GM21423 (cell line): ENCODE measurements at regions not wholly inside any gene's neighbourhood (a gene's known extent, or its start where the extent isn't known, plus 50 kb on each side); places are given as distances from the start of the nearest gene placed in this dataset.

Experiments
- ATAC-seq: cut with Tn5 transposase; IDR thresholded peaks from one replicate; pipeline ENCODE4 v1.9.1; 2021; ENCODE audit warnings: mild to moderate bottlenecking, moderate library complexity; ENCODE audit not compliant: unreplicated experiment

DNA sequence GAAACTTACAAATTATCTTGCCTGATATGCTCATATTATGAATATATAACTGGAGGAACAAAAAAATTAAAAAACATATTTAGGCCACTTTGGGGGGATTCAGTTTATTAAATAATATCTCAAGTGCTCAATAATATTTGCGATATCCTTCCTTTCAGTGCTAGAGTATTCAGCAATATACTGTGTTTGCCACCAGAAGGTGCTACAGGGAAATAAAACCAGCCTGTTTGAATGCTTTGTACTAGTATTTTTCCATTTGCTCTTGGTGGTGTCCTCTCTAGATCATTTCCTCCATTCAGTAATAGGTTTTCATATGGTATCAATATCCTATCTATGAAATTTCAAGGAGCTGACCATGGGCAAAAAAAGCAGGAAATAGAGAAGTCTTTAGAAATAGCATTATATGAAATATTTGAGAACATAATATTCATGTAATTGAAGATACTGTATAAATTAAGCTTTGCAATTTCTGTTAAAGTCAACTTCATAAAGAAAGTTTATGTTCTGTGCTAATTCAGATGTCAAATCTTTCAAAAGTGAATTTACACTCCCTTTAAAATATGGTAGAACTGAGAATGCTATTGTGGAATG is 106.2 kb upstream of the NAV3 start:
- ATAC-seq, result peak; percentile 57

GRCh38 chr12:77723308-77723707 is 107.4 kb upstream of the NAV3 start:
- no peak for ATAC-seq

DNA sequence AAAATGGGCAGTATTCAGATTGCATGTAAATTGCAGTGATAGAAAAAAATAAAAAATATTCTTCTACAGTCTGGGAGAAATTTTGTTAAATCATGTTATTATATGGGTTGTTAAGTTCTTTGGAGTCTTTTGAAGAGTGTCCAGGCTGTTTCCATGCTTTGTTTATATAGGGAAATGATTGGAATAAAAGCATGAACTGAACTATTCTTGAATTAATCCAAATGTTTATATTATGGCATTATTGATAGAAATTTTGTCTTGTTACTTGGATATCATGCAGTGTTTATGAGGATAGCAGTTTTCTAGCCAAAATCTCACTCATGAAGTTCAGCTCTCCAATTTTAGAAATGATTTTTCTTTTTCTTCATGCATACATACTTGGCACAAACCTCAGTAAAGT is 108.2 kb upstream of the NAV3 start:
- ATAC-seq, result no peak

- no peak for ATAC-seq
Observed at GRCh38 chr12:77720258-77720657, 110.4 kb upstream of the NAV3 start.

DNA sequence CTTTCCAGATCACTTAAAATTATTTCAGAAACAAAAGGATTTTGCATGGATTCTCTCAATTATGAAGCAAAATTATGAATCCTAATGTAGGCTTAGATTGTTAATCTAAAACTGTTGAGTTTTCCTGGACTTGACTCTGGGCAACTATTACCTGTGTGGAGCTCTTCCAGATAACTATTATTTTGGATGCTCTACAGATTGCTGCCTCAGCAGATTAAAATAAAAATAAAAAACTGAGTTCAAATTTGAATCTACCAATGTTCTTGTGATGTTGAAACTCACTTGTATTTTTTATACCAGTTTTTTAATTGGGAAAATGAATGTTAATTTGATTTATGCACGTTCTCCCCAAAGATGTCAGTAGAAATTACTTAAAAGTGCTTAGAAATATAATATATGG is 120.5 kb upstream of the NAV3 start:
- no peak for ATAC-seq

GRCh38 chr12:77697126-77697525 is 133.6 kb upstream of the NAV3 start:
- ATAC-seq, result no peak

- no peak for ATAC-seq
Observed at GRCh38 chr12:77696183-77696582, 134.5 kb upstream of the NAV3 start.

GRCh38 chr12:77689510-77690086 is 141.1 kb upstream of the NAV3 start:
- ATAC-seq, result no peak

DNA sequence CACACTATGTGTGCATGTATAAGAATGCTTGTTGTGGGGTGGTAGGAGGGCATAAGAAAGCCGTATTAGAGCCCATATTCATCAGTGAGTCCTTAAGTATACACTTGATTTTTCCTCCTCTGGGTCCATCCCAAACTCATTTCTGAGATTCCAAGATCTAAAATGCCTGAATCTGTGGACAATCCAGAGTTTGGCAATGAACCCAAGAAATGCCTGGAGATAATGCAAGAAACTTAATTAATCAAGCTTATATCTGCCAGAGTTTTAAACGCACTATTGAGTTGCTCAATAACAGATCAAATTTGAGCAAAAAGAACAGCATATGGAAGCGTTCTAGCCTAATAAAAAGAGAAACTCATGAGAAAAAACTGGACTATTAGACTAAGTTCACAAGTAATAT is 143.4 kb upstream of the NAV3 start:
- no peak for ATAC-seq

- no peak for ATAC-seq
Observed at GRCh38 chr12:77686760-77687159, 143.9 kb upstream of the NAV3 start.

DNA sequence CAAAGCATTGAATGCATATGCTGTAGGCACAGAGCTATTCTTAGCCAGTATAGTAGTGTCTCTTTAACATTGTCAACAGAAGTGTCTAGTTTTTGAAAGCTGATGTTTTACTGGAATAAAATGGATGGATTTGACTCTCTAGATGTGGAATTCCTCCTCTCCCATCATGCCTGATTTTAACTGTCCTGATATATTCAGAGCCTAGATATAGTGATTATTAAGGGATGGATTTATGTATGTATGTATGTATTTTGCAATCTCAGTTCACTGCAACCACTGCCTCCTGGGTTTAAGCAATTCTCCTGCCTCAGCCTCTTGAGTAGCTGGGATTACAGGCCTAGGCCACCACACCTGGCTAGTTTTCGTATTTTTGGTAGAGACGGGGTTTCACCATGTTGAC is 144.8 kb upstream of the NAV3 start:
- no peak for ATAC-seq

DNA sequence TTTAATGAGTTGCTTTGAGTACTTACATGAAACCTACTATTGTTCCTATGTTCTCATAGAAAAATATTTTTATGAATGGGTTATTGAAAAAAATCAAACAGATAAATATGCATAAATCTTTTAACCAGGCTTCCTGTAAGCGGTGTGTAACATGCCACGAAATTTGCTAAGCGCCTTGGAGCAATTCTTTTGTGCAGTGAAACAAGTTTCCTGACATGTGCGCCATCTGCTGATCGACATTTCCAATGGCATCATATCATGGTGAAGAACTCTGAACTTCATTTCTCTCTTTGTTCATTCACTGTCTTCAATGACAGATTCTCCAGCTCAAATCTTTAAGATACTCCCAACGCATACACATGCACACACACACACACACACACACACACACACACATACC is 145.6 kb upstream of the NAV3 start:
- peak; percentile 75 for ATAC-seq

GRCh38 chr12:77682488-77682887 is 148.2 kb upstream of the NAV3 start:
- ATAC-seq, result no peak

- ATAC-seq, result no peak
Observed at GRCh38 chr12:77681726-77682125, 149.0 kb upstream of the NAV3 start.

DNA sequence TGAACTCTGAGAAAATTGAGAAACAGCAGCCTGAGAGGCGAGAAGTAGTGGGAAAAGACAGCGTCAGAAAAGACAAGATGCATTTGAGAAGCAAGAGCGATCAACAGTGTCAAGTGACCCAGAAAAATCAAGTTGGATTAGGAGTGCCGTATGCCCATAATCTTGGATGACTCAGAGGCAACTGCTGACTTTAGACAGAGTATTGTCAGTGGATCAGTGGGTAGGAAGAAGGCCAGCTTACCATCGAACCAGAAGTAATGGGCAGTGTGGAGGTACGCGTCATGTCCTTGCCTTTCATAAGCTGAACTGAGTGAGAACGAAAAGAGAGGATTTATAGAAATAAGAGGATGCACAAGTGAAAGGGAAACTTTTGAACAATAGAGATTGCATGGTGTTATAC is 151.0 kb upstream of the NAV3 start:
- no peak for ATAC-seq

- no peak for ATAC-seq
Observed at GRCh38 chr12:77678621-77679020, 152.1 kb upstream of the NAV3 start.

- no peak for ATAC-seq
Observed at GRCh38 chr12:77667101-77667500, 163.6 kb upstream of the NAV3 start.

DNA sequence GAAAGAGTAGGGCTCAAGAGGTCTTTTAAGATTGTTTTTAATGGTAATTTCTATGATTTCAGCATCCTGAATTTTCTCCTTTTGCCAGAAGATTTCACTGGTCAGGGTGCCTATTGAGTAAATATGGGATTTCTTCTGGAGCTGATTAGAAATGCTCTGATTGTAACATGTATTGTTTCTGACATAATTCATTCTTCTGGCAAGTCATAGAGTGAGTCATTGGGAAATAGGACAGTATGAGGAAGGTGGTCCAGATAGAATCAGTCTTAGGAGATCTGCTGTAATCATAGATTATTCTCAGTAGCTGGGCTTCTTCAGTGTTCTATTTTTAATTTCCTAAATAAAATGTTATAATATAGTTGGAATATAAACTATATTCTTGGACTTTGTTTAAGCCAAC is 182.0 kb upstream of the NAV3 start:
- no peak for ATAC-seq

GRCh38 chr12:77645966-77646598 is 184.6 kb upstream of the NAV3 start:
- ATAC-seq, result peak; percentile 95

- no peak for ATAC-seq
Observed at GRCh38 chr12:77644915-77645605, 185.6 kb upstream of the NAV3 start.

GRCh38 chr12:77642246-77642645 is 188.4 kb upstream of the NAV3 start:
- ATAC-seq, result no peak

DNA sequence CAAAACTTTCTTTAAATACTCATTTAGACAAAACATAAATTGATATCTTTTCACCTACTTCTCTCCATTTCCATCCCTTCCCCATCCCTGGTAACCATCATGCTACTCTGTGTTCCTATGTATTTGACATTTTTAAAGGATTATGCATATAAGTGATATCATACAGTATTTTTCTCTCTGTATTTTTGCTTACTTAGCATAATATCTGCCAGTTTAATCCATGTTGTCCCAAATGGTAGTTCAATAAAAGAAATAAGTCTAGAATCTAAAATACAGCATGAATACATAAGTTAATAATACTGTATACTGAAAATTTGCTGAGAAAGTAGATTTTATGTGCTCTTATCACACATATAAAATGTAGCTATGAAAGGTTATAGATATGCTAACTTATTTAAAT is 190.3 kb upstream of the NAV3 start:
- ATAC-seq, result no peak
